ENCODE measurements at regions not wholly inside any gene's neighbourhood (a gene's known extent, or its start where the extent isn't known, plus 50 kb on each side); places are given as distances from the start of the nearest gene placed in this dataset.
"Not testable (repeated sequence)": the region's sequence is repeated elsewhere in the genome, so short reads cannot be mapped to it uniquely, and the experiment has no call there.

DNA sequence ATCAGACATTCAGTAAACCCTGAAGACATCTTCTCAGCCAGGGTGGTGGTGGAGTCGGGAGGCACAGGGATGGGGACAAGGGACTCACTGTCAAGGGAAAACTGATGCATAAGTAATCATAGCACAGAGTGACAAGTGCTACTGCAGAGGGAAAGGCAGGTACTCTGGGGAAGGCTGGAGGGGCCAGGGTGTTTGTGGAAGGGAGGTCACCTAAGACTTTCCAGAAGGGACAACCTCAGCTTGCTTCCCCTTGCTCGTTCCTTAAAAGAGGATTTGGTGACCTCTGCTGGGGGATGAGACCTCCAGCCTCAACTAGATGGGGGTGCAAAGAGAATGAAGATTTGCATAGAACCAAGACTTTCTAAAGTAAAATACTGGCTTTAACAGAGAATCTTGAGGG, 99.5 kb downstream of the SLC4A3 start:
- no peak for DNase-seq (ENCODE audit: low read depth in 2 of 2)

DNA sequence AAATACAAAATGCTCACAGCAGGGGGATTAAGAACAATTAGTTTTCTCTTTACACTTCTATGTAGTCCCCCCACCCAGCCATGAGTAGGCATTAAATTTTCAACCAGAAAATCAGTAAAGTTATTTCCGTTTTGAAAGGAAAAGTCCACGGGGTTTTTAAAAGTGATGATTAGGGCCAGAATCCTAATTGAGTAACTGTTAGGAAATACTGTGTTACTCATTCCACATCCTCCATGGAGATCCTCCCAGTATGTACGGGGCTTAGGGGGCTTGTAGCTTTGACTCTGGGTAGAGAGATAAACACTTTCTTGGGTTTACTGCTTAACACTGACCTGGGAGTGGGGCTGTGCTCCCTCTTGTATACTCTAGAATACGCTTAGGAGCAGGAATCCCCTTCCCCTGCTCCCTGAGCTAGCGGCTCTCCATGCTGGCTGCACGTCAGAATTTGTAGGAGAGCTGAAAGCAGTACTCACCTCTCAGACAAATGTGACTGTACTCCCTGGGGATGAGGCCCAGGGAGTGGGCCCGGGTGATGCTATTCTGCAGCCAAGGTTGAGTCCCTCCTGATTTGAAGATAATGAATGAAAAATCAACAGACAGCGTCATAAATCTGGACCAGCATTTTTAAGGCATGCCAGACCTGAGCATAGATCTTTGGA, 100.5 kb downstream of the SLC4A3 start:
- no peak for DNase-seq (ENCODE audit: low read depth in 2 of 2)

GRCh38 chr2:219728991-219729487, 101.6 kb downstream of the SLC4A3 start:
- no peak for DNase-seq (ENCODE audit: low read depth in 2 of 2)

GRCh38 chr2:219731173-219731572, 103.7 kb downstream of the SLC4A3 start:
- no peak for DNase-seq (ENCODE audit: low read depth in 2 of 2)

DNA sequence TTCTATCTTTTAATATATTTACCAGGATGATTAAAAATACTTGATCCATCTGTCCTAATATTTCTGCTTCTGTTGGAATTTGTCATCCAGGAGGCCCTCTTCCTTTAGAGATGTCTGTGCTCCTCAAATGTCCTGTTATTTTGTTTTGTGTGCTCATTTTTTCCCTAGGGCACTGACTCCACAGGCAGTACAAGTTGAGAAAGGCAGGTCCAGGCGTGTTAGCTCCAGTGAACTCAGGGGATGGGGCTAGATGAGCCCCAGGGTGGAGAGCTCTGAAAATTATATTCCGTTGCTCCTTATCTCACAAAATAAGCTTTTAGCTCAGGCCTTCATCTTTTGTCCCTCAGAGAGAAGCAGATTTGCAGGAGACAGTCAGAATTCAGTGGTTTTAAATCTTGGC, 105.7 kb downstream of the SLC4A3 start:
- no peak for DNase-seq (ENCODE audit: low read depth in 2 of 2)

DNA sequence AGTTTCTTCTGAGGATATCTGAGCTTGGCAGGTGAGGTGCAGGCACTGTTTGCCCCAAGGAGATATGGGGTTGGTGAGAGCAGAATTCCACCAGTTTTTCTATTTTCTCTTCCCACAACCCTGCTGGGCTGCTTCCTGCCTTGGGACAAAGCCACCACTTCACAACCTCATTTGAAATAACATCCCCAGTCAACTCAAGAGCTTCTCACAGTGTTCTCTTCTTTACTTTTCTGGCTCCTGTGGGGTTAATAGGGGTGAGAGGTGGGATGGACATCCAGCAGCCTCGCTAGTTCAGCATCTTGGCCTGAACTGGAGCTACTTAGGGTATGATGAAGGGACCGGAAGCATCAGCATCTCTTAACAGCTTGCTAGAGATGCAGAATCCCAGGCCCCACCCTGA, 106.3 kb downstream of the SLC4A3 start:
- no peak for DNase-seq (ENCODE audit: low read depth in 2 of 2)

DNA sequence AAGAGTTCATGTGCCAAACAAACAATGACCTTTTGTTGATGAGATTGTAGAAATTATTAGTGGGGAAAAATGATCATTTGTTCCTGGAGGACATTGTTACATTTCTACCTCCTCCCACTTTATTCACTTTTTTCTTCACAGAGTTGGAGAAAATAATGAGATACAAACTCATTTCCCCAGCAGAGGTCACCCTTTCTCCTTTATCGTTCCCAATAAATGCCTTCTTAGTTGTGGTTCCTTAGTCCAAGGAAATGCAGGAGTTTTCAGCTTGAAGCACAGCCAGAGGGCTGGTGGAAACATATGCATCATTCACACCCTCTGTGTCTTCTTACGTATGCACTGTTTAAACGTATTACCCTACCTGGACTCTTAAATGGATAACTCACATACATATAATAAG, 108.8 kb downstream of the SLC4A3 start:
- DNase-seq (ENCODE audit: low read depth in 2 of 2): no peak

DNA sequence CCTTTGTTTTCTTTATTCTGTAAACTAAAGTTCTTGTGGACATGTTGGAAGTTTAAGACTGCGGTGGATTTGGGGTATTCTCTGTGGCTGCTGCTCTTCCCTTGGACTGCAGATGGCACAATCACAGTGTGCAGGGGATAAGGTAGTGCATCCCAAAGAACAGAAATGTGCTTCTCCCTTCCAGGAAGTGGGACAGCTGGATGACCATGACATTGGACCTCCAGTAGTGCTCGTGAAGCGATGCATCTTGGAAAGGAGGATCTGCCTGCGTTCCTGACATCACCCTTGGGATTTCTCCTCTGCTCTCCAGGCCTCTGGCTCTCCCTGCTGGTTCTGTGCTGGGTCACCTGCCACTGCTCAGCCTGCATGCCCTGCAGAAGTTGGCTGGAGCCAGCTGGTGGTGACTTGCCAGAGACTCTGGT, 109.9 kb downstream of the SLC4A3 start:
- DNase-seq (ENCODE audit: low read depth in 2 of 2): no peak

GRCh38 chr2:219739066-219739465, 111.6 kb downstream of the SLC4A3 start:
- no peak for DNase-seq (ENCODE audit: low read depth in 2 of 2)

DNA sequence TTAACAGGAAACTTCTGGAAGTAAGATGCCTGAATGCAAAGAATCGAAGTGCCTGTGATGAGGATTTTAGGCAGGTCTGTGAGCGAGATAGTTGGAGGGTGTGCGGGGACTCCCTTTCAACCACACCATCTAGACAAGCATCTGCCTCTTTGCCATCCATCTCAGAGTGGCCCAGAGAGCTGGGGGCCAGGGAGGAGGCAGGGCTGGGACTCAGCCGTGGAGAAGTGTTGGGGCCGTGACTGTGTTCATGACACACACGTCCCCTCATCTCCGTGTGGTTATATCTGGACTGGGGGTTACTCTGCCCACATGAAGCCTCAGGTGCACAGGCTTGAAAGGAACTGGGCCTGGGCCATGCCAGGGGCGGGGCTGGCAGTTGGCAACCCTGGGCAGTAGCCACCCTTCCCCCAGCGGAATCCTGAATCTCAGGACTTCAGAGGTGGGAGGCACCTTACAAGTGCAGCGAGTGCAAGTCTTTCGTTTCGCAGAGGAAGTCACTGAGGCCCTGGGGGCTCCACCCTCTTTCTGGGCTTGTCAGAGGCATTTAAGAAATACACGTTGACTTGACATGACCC, 112.5 kb downstream of the SLC4A3 start:
- no peak for DNase-seq (ENCODE audit: low read depth in 2 of 2)

DNA sequence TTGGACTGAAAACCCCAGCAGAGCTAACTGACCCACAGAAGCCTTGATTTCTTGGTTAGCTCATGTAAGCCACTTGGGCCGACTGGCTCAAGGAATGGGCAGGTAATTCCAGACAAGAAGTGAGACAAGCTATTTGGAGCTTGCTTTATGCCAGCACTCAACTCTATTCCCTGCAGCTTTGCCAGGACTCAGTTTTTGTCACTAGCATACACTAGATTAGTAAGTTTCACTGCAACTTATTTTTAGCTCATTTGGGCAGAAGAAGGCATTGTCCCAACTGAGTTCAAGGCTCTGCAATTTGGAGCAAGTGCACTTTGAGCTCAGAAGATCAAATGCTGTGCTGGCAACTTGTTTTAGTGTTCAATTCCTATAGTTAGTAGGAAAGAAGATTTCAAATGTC, 116.1 kb downstream of the SLC4A3 start:
- DNase-seq (ENCODE audit: low read depth in 2 of 2): no peak

- DNase-seq (ENCODE audit: low read depth in 2 of 2): no peak
These were observed 116.6 kb downstream of the SLC4A3 start for GRCh38 chr2:219744066-219744465.

DNA sequence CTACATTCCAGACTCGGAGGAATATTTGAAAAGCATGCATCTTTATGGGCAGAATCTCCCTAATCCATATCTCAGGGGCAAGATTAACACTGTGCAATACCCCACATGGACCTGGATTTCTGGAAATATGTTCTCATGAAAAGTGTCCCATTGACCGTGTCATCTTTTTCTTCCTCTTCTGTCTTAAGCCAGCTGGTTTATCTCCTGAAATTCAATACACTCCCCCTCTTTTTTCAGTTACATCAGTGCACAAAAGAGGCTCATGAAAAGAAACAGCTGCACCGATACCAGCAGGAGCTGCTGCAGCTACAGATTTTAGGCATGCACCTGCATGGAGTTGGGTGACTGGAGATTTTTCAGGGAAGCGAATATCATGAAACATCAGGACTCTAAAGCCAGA, 117.2 kb downstream of the SLC4A3 start:
- DNase-seq (ENCODE audit: low read depth in 2 of 2): no peak

DNA sequence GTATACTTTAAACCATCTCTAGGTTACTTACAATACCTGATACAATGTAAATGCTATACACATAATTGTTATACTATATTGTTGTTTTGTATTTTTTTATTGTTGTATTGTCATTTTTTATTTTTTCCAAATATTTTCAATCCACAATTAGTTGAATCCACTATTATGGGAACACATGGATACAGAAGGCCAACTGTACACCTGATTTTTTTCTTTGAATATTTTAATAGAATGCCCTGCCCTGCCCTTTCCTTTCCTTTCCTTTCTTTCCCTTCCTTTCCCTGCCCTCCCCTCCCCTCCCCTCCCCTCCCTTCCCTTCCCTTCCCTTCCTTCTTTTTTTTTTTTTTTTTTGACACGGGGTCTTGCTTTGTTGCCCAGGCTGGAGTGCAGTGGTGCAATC, 120.2 kb downstream of the SLC4A3 start:
- DNase-seq (ENCODE audit: low read depth in 2 of 2): no peak

DNA sequence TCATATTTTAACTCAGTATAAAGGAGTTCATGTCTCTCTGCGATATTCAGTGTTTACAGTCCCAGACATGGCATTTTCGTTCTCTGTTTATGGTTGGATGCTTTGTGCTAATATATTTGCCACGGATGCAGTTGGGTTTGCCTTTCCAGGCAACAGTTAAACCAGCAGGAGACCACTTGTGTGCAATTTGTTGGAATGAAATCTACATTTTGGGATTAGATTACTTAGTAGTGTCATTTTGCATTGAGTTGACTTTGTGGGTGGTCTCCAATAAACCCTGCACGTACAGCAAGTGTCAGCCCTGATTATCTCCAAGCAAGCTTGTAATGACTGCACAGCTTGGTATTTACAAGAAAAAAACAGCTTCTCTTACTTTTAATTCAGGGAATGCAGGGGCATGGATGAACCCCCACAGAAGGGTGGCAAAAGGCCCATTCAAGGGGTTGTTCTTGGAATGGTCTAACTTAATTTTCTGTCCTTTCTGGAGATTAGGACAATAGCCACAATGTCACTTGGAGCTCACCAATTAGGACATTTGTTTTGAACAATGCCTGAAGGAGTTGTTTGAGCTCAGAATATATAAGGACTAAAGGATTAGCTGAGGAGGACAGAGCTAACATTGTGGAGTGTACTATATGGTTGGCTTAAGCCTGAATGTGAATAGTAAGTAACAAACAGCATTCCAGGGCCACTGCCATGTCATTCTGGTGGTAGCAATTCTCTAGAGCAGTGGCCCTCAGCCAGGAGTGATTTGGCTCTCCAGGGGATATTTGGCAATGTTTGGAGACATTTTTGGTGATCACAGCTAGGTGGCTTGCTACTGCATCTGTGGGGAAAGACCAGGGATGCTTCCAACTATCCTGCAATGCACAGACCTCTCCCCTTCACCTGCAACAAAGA, 121.5 kb downstream of the SLC4A3 start:
- no peak for DNase-seq (ENCODE audit: low read depth in 2 of 2)

DNA sequence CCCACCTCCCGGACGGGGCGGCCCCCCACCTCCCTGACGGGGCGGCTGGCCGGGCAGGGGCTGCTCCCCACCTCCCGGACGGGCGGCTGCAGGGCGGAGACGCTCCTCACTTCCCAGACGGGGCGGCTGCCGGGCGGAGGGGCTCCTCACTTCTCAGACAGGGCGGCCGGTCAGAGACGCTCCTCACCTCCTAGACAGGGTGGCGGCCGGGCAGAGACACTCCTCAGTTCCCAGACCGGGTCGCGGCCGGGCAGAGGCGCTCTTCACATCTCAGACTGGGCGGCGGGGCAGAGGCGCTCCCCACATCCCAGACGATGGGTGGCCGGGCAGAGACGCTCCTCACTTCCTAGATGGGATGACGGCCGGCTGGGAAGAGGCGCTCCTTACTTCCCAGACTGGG, 123.7 kb downstream of the SLC4A3 start:
- DNase-seq (ENCODE audit: low read depth in 2 of 2): not testable (repeated sequence)

DNA sequence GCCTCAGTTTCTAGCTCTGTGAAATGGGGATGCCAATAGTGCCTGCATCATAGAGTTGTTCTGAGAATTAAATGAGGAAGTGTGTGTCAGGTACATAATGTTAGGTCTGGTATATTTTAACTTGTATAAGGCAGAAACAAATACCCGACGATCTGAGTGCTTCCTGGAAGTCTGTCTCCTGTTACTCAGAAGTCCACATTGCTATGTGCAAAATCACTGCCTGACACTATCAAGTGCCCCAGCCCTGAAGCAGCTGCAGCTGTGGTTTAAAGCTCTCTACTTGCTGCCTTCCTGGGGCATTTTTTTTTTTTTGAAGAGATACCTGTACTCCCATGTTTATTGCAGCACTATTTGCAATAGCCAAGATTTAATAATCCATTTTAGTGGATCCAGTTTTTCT, 125.3 kb downstream of the SLC4A3 start:
- DNase-seq (ENCODE audit: low read depth in 2 of 2): no peak

GRCh38 chr2:219758907-219759680, 131.7 kb downstream of the SLC4A3 start:
- DNase-seq (ENCODE audit: low read depth in 2 of 2): no peak

- DNase-seq (ENCODE audit: low read depth in 2 of 2): no peak
These were observed 132.4 kb downstream of the SLC4A3 start for GRCh38 chr2:219759801-219760200.

DNA sequence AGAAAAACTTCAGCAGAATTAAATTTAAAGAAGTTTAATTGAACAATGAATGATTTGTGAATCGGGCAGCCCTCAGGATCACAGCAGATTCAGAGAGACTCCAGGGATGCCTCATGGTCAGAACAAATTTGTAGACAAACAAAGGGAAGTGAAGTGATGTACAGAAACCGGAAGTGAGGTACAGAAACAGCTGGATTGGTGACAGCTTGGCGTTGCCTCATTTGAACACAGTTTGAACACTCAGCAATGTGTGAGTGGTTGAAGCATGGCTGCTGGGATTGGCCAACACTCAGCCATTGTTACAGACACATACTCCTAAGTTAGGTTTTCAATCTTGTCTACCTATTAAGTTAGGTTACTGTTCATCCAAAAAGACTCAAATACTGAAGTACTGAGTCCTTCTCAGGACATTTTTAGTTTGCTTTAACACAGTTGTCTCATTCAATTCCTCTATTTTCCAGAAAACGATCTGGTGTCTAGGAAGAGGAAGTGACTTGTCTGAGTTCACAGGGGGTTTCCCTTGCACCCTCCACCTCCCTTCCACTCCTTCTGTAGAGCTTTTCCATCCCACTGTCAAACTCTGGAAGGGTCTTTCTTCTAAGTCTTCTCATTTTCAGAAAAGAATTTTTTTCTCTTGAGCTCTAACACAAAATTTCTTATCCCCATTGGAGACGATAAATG, 137.9 kb downstream of the SLC4A3 start:
- DNase-seq (ENCODE audit: low read depth in 2 of 2): no peak

GRCh38 chr2:219766658-219767057, 139.2 kb downstream of the SLC4A3 start:
- no peak for DNase-seq (ENCODE audit: low read depth in 2 of 2)
